H1 (cell line): ENCODE measurements at regions not wholly inside any gene's neighbourhood (a gene's known extent, or its start where the extent isn't known, plus 50 kb on each side); places are given as distances from the start of the nearest gene placed in this dataset.

Source experiments
- CTCF ChIA-PET: fragments of 300-600 bp; sonication (Branson Sonifier 250); formaldehyde crosslinking; loops from one replicate; lab custom pipeline; 2021; ENCODE audit not compliant: partially characterized antibody; lab: Charles Lee
- POLR2A ChIA-PET: fragments of 300-600 bp; sonication (Branson Sonifier 250); formaldehyde crosslinking; loops from one replicate; lab custom pipeline; 2021; ENCODE audit warnings: inconsistent platforms; ENCODE audit not compliant: partially characterized antibody; lab: Charles Lee
- DNase-seq, 2 experiments: peaks; one replicate each; pipeline versions ENCODE4 v3.0.0 to v3.0.0-alpha.2; 2010 to 2022; ENCODE audit warnings: low spot score in 2 of 2, low read depth in 1 of 2, mixed read lengths in 1 of 2
- FAIRE-seq: peaks from 2 replicates; lab custom pipeline; 2011; peaks lifted over from hg19 to GRCh38; lab: Jason Lieb, UNC
- H2AFZ ChIP-seq: 2 replicates; pipeline ENCODE4 v1.8.1; 2012; ENCODE audit warnings: low read length, inconsistent platforms
- H2AK5ac ChIP-seq: 2 replicates; pipeline ENCODE4 v1.6.1; 2013; ENCODE audit warnings: low read depth, low read length
- H2BK120ac ChIP-seq: replicated peaks from 2 replicates; pipeline ENCODE3; 2013; ENCODE audit warnings: low read depth, low read length, inconsistent platforms
- H2BK12ac ChIP-seq: 2 replicates; pipeline ENCODE4 v1.6.1; 2013; ENCODE audit warnings: low read depth, low read length
- H2BK15ac ChIP-seq: 2 replicates; pipeline ENCODE4 v1.6.1; 2013; ENCODE audit warnings: low read length
- H2BK20ac ChIP-seq: 2 replicates; pipeline ENCODE4 v1.6.1; 2013; ENCODE audit warnings: low read length
- H2BK5ac ChIP-seq: 2 replicates; pipeline ENCODE4 v1.6.1; 2013; ENCODE audit warnings: low read depth, low read length
- H3K14ac ChIP-seq: 2 replicates; pipeline ENCODE4 v1.6.1; 2013; ENCODE audit warnings: inconsistent platforms; ENCODE audit not compliant: insufficient read length
- H3K18ac ChIP-seq: 2 replicates; pipeline ENCODE4 v1.6.1; 2013; ENCODE audit warnings: low read length; ENCODE audit errors: extremely low read depth
- H3K23ac ChIP-seq: 2 replicates; pipeline ENCODE4 v1.6.1; 2013; ENCODE audit warnings: inconsistent platforms; ENCODE audit not compliant: insufficient read length
- H3K23me2 ChIP-seq: 2 replicates; pipeline ENCODE4 v1.6.1; 2013; ENCODE audit warnings: low read depth, low read length
- H3K27ac ChIP-seq: 2 replicates; pipeline ENCODE4 v1.6.1; 2011; ENCODE audit warnings: low read depth, low read length, inconsistent platforms
- H3K27me3 ChIP-seq, 4 experiments: replicated peaks in 1 of 4; 1 replicate in 1 of 4; 2 replicates in 3 of 4; pipeline versions ENCODE4 v1.6.1 to v1.8.1; 2011 to 2013; ENCODE audit warnings: low read length in 3 of 4, mild to moderate bottlenecking in 3 of 4, inconsistent platforms in 2 of 4, mixed read lengths in 2 of 4, moderate library complexity in 1 of 4; ENCODE audit not compliant: control insufficient read depth in 3 of 4, insufficient read depth in 3 of 4; ENCODE audit errors: extremely low read depth in 1 of 4
- H3K36me3 ChIP-seq, 4 experiments: 2 replicates each; pipeline versions ENCODE4 v1.6.1 to v1.8.1; 2011 to 2013; ENCODE audit warnings: mild to moderate bottlenecking in 4 of 4, low read length in 3 of 4, moderate library complexity in 2 of 4, control low read depth in 1 of 4, inconsistent platforms in 1 of 4; ENCODE audit not compliant: insufficient read depth in 4 of 4, control insufficient read depth in 2 of 4
- H3K4ac ChIP-seq: replicated peaks from 2 replicates; pipeline ENCODE3; 2013; ENCODE audit warnings: low read length, low read depth, mixed read lengths, inconsistent platforms; ENCODE audit not compliant: insufficient read length
- H3K4me1 ChIP-seq, 4 experiments: replicated peaks in 1 of 4; 1 replicate in 1 of 4; 2 replicates in 3 of 4; pipeline versions ENCODE4 v1.6.1 to v1.8.1; 2011 to 2013; ENCODE audit warnings: low read length in 3 of 4, inconsistent platforms in 2 of 4, mixed read lengths in 1 of 4; ENCODE audit not compliant: insufficient read depth in 4 of 4, control insufficient read depth in 3 of 4
- H3K4me2 ChIP-seq, 2 experiments: 2 replicates each; pipeline versions ENCODE4 v1.6.1 to v1.8.1; 2011 to 2013; ENCODE audit warnings: low read depth in 2 of 2, low read length in 2 of 2, control low read depth in 1 of 2, inconsistent platforms in 1 of 2, mild to moderate bottlenecking in 1 of 2; ENCODE audit not compliant: insufficient read depth in 1 of 2
- H3K4me3 ChIP-seq, 4 experiments: fragments of 200-600, 300-600 bp in 1 of 4; sonication (generic), shearing (Covaris generic), sonication (Bioruptor Twin) in 1 of 4; 2 replicates each; pipeline versions ENCODE4 v1.5.1 to v1.8.1; 2011 to 2016; ENCODE audit warnings: low read length in 4 of 4, low read depth in 3 of 4, control low read depth in 2 of 4, inconsistent platforms in 2 of 4, mild to moderate bottlenecking in 2 of 4, mixed read lengths in 1 of 4, moderate library complexity in 1 of 4; ENCODE audit not compliant: insufficient read depth in 2 of 4; ENCODE audit errors: extremely low read depth in 1 of 4
- H3K56ac ChIP-seq: replicated peaks from 2 replicates; pipeline ENCODE3; 2013; ENCODE audit warnings: low read depth, mild to moderate bottlenecking, mixed read lengths, low read length, inconsistent platforms; ENCODE audit not compliant: insufficient read length
- H3K79me1 ChIP-seq: 2 replicates; pipeline ENCODE4 v1.6.1; 2013; ENCODE audit warnings: low read depth, low read length, control low read depth
- H3K79me2 ChIP-seq, 2 experiments: 2 replicates each; pipeline versions ENCODE4 v1.6.1 to v1.8.1; 2012 to 2013; ENCODE audit warnings: low read length in 2 of 2, mild to moderate bottlenecking in 2 of 2, inconsistent platforms in 1 of 2; ENCODE audit not compliant: insufficient read depth in 2 of 2, control insufficient read depth in 1 of 2
- H3K9ac ChIP-seq, 4 experiments: replicated peaks in 1 of 4; 1 replicate in 1 of 4; 2 replicates in 3 of 4; pipeline versions ENCODE4 v1.6.1 to v1.8.1; 2011 to 2013; ENCODE audit warnings: low read depth in 3 of 4, low read length in 3 of 4, control low read depth in 2 of 4, mild to moderate bottlenecking in 2 of 4, moderate library complexity in 2 of 4, inconsistent platforms in 1 of 4; ENCODE audit errors: extremely low read depth in 1 of 4
- H3K9me3 ChIP-seq, 2 experiments: 2 replicates each; pipeline versions ENCODE4 v1.6.1 to v1.8.1; 2012 to 2013; ENCODE audit warnings: mild to moderate bottlenecking in 2 of 2, moderate library complexity in 2 of 2, control low read depth in 1 of 2, inconsistent platforms in 1 of 2, low read depth in 1 of 2, low read length in 1 of 2, mixed read lengths in 1 of 2; ENCODE audit not compliant: insufficient read depth in 2 of 2
- H4K20me1 ChIP-seq, 2 experiments: replicated peaks in 1 of 2; 2 replicates each; pipeline versions ENCODE3 to v1.8.1; 2011 to 2013; ENCODE audit warnings: inconsistent platforms in 2 of 2, low read length in 2 of 2, mild to moderate bottlenecking in 1 of 2; ENCODE audit not compliant: insufficient read depth in 2 of 2, control insufficient read depth in 1 of 2
- H4K5ac ChIP-seq: 2 replicates; pipeline ENCODE4 v1.6.1; 2013; ENCODE audit warnings: low read length, low read depth, mixed read lengths, inconsistent platforms; ENCODE audit not compliant: insufficient read length
- H4K8ac ChIP-seq: 2 replicates; pipeline ENCODE4 v1.8.0; 2013; ENCODE audit warnings: mild to moderate bottlenecking, moderate library complexity, low read length, inconsistent platforms; ENCODE audit not compliant: insufficient read depth; ENCODE audit errors: extremely low read depth
- H4K91ac ChIP-seq: replicated peaks from 2 replicates; pipeline ENCODE3; 2013; ENCODE audit warnings: low read length, mixed read lengths, inconsistent platforms; ENCODE audit not compliant: insufficient read length
- BACH1 ChIP-seq: IDR thresholded peaks from 2 replicates; pipeline ENCODE4 v1.6.1; 2012; ENCODE audit warnings: low read length, improper control_type of control experiment
- CHD2 ChIP-seq: IDR thresholded peaks from 2 replicates; pipeline ENCODE4 v1.6.1; 2012; ENCODE audit warnings: low read length, improper control_type of control experiment
- EGR1 ChIP-seq: IDR thresholded peaks from 2 replicates; pipeline ENCODE4 v1.6.1; 2011; ENCODE audit warnings: low read depth, low read length, borderline replicate concordance
- FOSL1 ChIP-seq: IDR thresholded peaks from 2 replicates; pipeline ENCODE4 v1.6.1; 2011; ENCODE audit warnings: mild to moderate bottlenecking, low read depth, low read length, moderate library complexity; ENCODE audit not compliant: insufficient read depth
- GABPA ChIP-seq: IDR thresholded peaks from 2 replicates; pipeline ENCODE4 v1.6.1; 2011; ENCODE audit warnings: mild to moderate bottlenecking, low read length, moderate library complexity, borderline replicate concordance; ENCODE audit not compliant: insufficient read depth
- JUN ChIP-seq: IDR thresholded peaks from 2 replicates; pipeline ENCODE4 v1.6.1; 2011; ENCODE audit warnings: low read depth, mild to moderate bottlenecking, improper control_type of control experiment, low read length
- JUND ChIP-seq: IDR thresholded peaks from 2 replicates; pipeline ENCODE4 v1.6.1; 2011; ENCODE audit warnings: mild to moderate bottlenecking, improper control_type of control experiment, low read length
- KDM1A ChIP-seq: fragments of 200-600, 300-600 bp; sonication (generic); IDR thresholded peaks from 2 replicates; pipeline ENCODE4 v1.7.1; 2016; ENCODE audit warnings: mild to moderate bottlenecking, low read length, borderline replicate concordance
- MAFK ChIP-seq: IDR thresholded peaks from 2 replicates; pipeline ENCODE4 v1.6.1; 2012; ENCODE audit warnings: low read depth, mild to moderate bottlenecking, improper control_type of control experiment, low read length
- NRF1 ChIP-seq: IDR thresholded peaks from 2 replicates; pipeline ENCODE4 v1.6.1; 2011; ENCODE audit warnings: mild to moderate bottlenecking, low read depth, low read length, improper control_type of control experiment
- POU5F1 ChIP-seq: IDR thresholded peaks from 2 replicates; pipeline ENCODE4 v1.6.1; 2011; ENCODE audit warnings: low read depth, mild to moderate bottlenecking, low read length, moderate library complexity
- RNF2 ChIP-seq: fragments of 200-900, 300-1000 bp; sonication (generic); IDR thresholded peaks from 2 replicates; pipeline ENCODE4 v1.7.1; 2016; ENCODE audit warnings: borderline replicate concordance, low read depth, mild to moderate bottlenecking, antibody characterized with exemption, low read length; ENCODE audit not compliant: poor library complexity, severe bottlenecking; ENCODE audit errors: missing control alignments
- SUZ12 ChIP-seq: fragments of 200-600 bp; sonication (generic); IDR thresholded peaks from 2 replicates; pipeline ENCODE4 v1.6.1; 2012; ENCODE audit warnings: mild to moderate bottlenecking, inconsistent platforms, low read length, moderate library complexity, mixed read lengths
- TEAD4 ChIP-seq: IDR thresholded peaks from 2 replicates; pipeline ENCODE4 v1.6.1; 2012; ENCODE audit warnings: low read depth, low read length, inconsistent platforms, mixed read lengths
- YY1 ChIP-seq: IDR thresholded peaks from 2 replicates; pipeline ENCODE4 v1.6.1; 2011; ENCODE audit warnings: low read depth, mild to moderate bottlenecking, low read length
- WGBS, 2 experiments: shearing (Covaris generic) in 1 of 2; methylation state at CpG; one replicate each; pipeline versions ENCODE4 v1.1.6 to v1.1.7; 2013 to 2015; ENCODE audit warnings: low lambda C conversion rate in 2 of 2, mixed read lengths in 2 of 2, inconsistent platforms in 1 of 2, low coverage in 1 of 2, missing lambda C conversion rate in 1 of 2; ENCODE audit not compliant: insufficient replicate concordance in 2 of 2, insufficient coverage in 1 of 2, insufficient read length in 1 of 2; ENCODE audit errors: extremely low coverage in 1 of 2, missing lambda C conversion rate in 1 of 2; 5-methylcytosine and 5-hydroxymethylcytosine counted together
- TF ChIP-seq, protein P1 (sequence below): IDR thresholded peaks from 2 replicates; pipeline ENCODE4 v1.6.1; 2011; ENCODE audit warnings: low read depth, mild to moderate bottlenecking, low read length; ENCODE audit not compliant: insufficient read depth

GRCh38 chr9:82512728-82513127, 524.2 kb downstream of the SPATA31D1 start:
- FAIRE-seq (no peak), DNase-seq (no peak)
- Histone ChIP-seq H2BK15ac (no peak overlapping the region), H3K4me2 (no peak overlapping the region), H3K14ac (no peak overlapping the region), H3K9ac (no peak overlapping the region), H2AK5ac (no peak overlapping the region), H3K18ac (no peak overlapping the region), H2BK12ac (no peak overlapping the region), H3K4ac (no peak overlapping the region), H2AFZ (no peak overlapping the region), H4K20me1 (no peaks in the 10 kb centered on the region), H4K91ac (no peak overlapping the region), H3K56ac (no peak overlapping the region), H2BK5ac (no peak overlapping the region), H3K9me3 (no peaks in the 10 kb centered on the region), H4K8ac (no peak overlapping the region), H3K4me3 (no peak overlapping the region), H4K5ac (no peak overlapping the region), H3K27ac (no peak overlapping the region), H3K23ac (no peak overlapping the region), H3K36me3 (no peaks in the 10 kb centered on the region), H2BK20ac (no peak overlapping the region), H2BK120ac (no peak overlapping the region), H3K79me2 (no peaks in the 10 kb centered on the region), H3K4me1 (no peaks in the 10 kb centered on the region), H3K27me3 (no peaks in the 10 kb centered on the region), H3K23me2 (no peaks in the 10 kb centered on the region), H3K79me1 (no peaks in the 10 kb centered on the region)
- WGBS, 2 experiments = 94% methylated on average over 5 of the region's 5 CpGs; no CpG with 5 or more reads in 1 of the 2 experiments
- CTCF ChIA-PET = no interaction called here
- POLR2A ChIA-PET = no interaction called here
- TF ChIP-seq FOSL1 = no peak
- TF ChIP-seq, protein P1, sequence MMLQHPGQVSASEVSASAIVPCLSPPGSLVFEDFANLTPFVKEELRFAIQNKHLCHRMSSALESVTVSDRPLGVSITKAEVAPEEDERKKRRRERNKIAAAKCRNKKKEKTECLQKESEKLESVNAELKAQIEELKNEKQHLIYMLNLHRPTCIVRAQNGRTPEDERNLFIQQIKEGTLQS = no peak
- no peak for TF ChIP-seq TEAD4
- TF ChIP-seq YY1 = no peak
- TF ChIP-seq CHD2 = no peak
- TF ChIP-seq JUN = no peak
- TF ChIP-seq GABPA = no peak
- TF ChIP-seq KDM1A = no peak
- TF ChIP-seq SUZ12 = no peak
- TF ChIP-seq BACH1 = no peak
- TF ChIP-seq POU5F1 = no peak
- TF ChIP-seq EGR1 = no peak
- TF ChIP-seq RNF2 = no peak
- TF ChIP-seq MAFK = no peak
- TF ChIP-seq JUND = no peak
- TF ChIP-seq NRF1 = no peak
